SU-DHL-6 (cell line): ENCODE measurements at regions not wholly inside any gene's neighbourhood (a gene's known extent, or its start where the extent isn't known, plus 50 kb on each side); places are given as distances from the start of the nearest gene placed in this dataset.

Source experiments
- CTCF ChIP-seq: fragments of 200-600 bp; sonication (generic); IDR thresholded peaks from one replicate; pipeline ENCODE4 v1.5.1; 2017; ENCODE audit warnings: antibody characterized with exemption, mild to moderate bottlenecking, low read length, moderate library complexity; ENCODE audit not compliant: insufficient read depth, poor library complexity, severe bottlenecking
- EZH2phosphoT487 ChIP-seq: fragments of 200-600 bp; sonication (generic), shearing (Covaris generic); conservative IDR thresholded peaks from 2 replicates; pipeline ENCODE4 v1.6.1; 2018; ENCODE audit warnings: mild to moderate bottlenecking, antibody characterized with exemption, low read length, moderate library complexity, mixed read lengths

DNA sequence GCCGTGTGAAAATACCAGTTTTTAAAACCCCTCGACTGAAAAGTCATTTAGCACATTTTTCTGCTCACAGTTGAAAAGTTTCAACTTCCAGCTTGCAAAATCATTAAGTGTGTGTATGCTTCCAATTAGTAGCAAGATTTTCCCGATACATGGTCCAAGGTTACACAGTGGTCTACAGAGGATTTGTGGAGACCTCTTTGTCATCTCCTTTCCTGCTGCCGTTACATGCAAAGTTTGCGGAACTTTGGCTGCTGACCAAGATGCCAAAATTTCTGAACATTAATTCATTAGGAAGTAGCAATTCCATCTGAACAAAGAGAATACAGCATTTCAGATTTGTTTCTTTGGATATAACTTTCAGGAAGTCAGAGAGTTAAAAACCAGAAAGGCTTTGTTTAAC lies 474.6 kb downstream of the PLCL1 start:
- no peak for TF ChIP-seq CTCF
- TF ChIP-seq EZH2phosphoT487 = no peak
